Progenitor cell of endocrine pancreas (in vitro differentiated cells): ENCODE measurements at regions not wholly inside any gene's neighbourhood (a gene's known extent, or its start where the extent isn't known, plus 50 kb on each side); places are given as distances from the start of the nearest gene placed in this dataset.

Experiments used
- DNase-seq: peaks from one replicate; pipeline ENCODE4 v3.0.0; 2021; ENCODE audit warnings: low spot score; ENCODE audit not compliant: unreplicated experiment
- H3K27ac Mint-ChIP-seq: 2 replicates; pipeline ENCODE4 v1.8.0; 2021; ENCODE audit warnings: mild to moderate bottlenecking, moderate library complexity, mixed read lengths
- H3K27me3 Mint-ChIP-seq: 2 replicates; pipeline ENCODE4 v1.8.0; 2021; ENCODE audit warnings: mixed read lengths
- H3K36me3 Mint-ChIP-seq: 2 replicates; pipeline ENCODE4 v1.8.0; 2022; ENCODE audit warnings: mixed read lengths; ENCODE audit not compliant: insufficient read depth
- H3K4me1 Mint-ChIP-seq: 2 replicates; pipeline ENCODE4 v1.8.0; 2021; ENCODE audit warnings: low read depth, mixed read lengths
- H3K4me3 Mint-ChIP-seq: 2 replicates; pipeline ENCODE4 v1.8.0; 2021; ENCODE audit warnings: low read depth, mild to moderate bottlenecking, moderate library complexity, mixed read lengths
- H3K9me3 Mint-ChIP-seq: 2 replicates; pipeline ENCODE4 v1.8.0; 2021; ENCODE audit warnings: low read depth, mixed read lengths
- TF ChIP-seq, protein P1 (sequence below): fragments of 200-600 bp; sonication (generic); IDR thresholded peaks from one replicate; pipeline ENCODE4 v1.5.0; 2021; ENCODE audit warnings: antibody characterized with exemption, mild to moderate bottlenecking; ENCODE audit not compliant: unreplicated experiment

DNA sequence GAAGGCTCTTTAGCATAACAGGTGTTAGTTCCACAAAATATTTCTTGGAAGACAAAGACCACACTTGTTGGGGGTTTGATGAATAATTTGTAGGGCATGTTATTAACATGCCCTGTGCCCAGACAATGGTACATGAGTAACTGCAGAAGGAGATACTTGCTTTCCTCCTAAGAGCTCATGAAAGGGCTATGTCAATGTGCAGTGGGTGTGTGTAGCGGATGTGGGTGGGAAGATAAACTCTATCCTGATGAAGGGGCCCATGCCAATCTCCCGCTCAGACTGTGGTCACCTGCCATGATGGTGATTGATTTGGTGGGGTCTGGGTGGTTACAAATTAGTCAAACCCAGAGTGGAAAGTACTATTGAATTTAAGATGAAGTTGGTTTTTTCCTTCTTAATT, 69.8 kb upstream of the DNAH14 start:
- TF ChIP-seq, protein P1, sequence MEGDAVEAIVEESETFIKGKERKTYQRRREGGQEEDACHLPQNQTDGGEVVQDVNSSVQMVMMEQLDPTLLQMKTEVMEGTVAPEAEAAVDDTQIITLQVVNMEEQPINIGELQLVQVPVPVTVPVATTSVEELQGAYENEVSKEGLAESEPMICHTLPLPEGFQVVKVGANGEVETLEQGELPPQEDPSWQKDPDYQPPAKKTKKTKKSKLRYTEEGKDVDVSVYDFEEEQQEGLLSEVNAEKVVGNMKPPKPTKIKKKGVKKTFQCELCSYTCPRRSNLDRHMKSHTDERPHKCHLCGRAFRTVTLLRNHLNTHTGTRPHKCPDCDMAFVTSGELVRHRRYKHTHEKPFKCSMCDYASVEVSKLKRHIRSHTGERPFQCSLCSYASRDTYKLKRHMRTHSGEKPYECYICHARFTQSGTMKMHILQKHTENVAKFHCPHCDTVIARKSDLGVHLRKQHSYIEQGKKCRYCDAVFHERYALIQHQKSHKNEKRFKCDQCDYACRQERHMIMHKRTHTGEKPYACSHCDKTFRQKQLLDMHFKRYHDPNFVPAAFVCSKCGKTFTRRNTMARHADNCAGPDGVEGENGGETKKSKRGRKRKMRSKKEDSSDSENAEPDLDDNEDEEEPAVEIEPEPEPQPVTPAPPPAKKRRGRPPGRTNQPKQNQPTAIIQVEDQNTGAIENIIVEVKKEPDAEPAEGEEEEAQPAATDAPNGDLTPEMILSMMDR, result no peak
- Mint-ChIP-seq H3K36me3 (no peaks in the 10 kb centered on the region), H3K27ac (no peak overlapping the region), H3K27me3 (no peaks in the 10 kb centered on the region), H3K9me3 (no peaks in the 10 kb centered on the region), H3K4me1 (peaks cover 2% of the 10 kb centered on the region), H3K4me3 (no peak overlapping the region)
- no peak for DNase-seq

DNA sequence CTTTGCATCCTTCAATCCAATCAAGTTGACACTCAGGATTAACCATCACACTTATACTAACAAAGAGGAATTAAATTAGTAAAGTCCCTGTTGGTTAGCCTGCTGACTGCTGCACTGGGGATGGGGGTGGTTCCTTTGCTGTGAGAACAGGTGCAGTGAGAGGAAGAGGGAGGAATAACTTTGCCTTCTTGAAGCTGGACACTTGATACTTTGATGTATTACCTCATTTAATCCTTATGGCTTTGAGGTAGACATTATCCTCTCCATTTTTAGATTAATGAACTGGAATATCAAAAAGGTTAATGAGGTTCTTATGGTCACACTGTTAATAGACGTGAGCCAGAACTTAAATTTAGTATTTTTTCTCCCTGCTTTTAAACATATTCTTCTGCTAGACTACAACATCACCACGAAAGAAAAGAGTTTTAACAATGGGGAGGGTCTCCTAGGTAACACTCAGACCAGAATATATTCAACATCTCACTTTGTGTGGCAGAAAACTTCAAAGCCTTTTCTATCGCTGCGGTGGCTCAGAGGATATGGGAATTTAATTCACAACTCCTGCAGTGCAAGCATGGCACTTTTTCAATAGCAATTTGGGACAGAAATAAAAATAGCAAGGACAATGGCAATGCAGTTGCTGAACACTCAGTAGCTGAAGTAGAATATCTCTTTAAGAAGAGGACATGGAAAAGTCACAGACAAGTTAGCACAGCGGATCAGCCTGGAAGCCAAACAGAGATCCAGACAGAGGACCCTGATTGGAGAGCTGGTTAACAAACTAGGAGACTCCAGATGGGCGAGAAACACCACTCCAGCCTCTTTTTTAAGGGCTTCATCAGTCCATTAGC, 68.8 kb upstream of the DNAH14 start:
- Mint-ChIP-seq H3K36me3 (no peaks in the 10 kb centered on the region), H3K27ac (no peak overlapping the region), H3K9me3 (peaks cover 3% of the 10 kb centered on the region), H3K4me3 (no peak overlapping the region), H3K4me1 (peaks cover 2% of the 10 kb centered on the region), H3K27me3 (no peaks in the 10 kb centered on the region)
- TF ChIP-seq, protein P1, result no peak
- no peak for DNase-seq

DNA sequence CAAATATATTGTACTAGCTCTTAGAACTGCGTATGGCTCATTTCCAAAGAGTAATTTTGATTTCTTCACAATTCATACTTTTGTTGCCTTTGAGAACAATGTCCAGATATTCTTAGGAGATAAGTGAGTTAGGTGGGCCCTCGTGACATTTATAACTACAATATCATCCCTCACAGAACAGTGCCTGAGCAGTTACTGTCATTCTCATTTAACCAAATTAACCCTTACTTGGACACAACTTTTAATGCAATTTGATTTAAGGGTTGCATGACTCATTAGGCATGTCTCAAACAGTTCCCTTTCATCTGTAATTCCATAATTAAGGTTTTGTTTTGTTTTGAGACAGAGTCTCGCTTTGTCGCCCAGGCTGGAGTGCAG, 68.1 kb upstream of the DNAH14 start:
- H3K9me3 Mint-ChIP-seq, result peaks cover 9% of the 10 kb centered on the region
- TF ChIP-seq, protein P1, result no peak
- no peak overlapping the region for H3K4me3 Mint-ChIP-seq
- H3K36me3 Mint-ChIP-seq, result no peaks in the 10 kb centered on the region
- DNase-seq, result no peak
- no peaks in the 10 kb centered on the region for H3K27me3 Mint-ChIP-seq
- H3K4me1 Mint-ChIP-seq, result peaks cover 2% of the 10 kb centered on the region
- H3K27ac Mint-ChIP-seq, result no peak overlapping the region

DNA sequence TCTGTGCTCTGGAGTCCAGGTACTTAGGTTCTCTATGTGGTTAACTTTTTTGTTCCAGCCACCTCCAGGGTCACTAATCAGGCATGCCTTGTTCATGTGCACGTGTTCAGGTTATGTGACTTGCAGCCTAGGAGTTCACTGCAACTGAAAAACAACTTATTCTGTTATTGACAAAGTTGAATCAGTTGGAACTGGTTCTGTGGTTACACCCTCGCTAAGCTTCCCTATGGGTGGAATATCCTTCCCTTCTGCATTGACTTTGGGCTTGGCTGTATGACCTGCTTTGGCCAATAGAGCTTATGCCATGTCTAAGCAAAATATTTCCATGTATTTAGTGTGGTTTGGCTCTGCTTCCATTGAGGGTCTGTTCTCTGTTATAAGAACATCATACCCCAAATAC, 66.0 kb upstream of the DNAH14 start:
- Mint-ChIP-seq H3K9me3 (peaks cover 20% of the 10 kb centered on the region), H3K27ac (no peak overlapping the region), H3K27me3 (no peaks in the 10 kb centered on the region), H3K4me3 (no peak overlapping the region), H3K4me1 (peaks cover 2% of the 10 kb centered on the region), H3K36me3 (no peaks in the 10 kb centered on the region)
- TF ChIP-seq, protein P1, result no peak
- no peak for DNase-seq

DNA sequence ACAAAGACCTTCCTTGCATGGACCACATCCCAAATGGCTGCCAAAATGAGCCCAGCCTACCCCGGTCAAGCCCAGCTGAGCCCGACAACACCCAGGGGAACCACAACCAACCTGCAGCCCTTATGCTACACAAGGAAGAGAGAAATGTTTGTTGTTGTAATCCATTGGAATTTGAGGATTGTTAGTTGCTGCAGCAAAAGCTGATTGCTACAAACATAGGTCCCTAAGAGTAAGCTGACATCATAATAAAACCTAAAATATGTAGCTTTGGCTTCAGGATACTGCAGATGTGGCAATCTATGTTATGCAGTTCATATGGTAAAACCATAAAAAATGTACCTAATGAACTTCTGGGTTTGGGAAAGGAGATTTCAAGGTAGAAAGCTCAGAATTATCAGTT, 65.5 kb upstream of the DNAH14 start:
- DNase-seq, result no peak
- H3K36me3 Mint-ChIP-seq, result no peaks in the 10 kb centered on the region
- no peak overlapping the region for H3K27ac Mint-ChIP-seq
- no peaks in the 10 kb centered on the region for H3K27me3 Mint-ChIP-seq
- H3K4me3 Mint-ChIP-seq, result no peak overlapping the region
- H3K4me1 Mint-ChIP-seq, result peaks cover 2% of the 10 kb centered on the region
- H3K9me3 Mint-ChIP-seq, result peaks cover 20% of the 10 kb centered on the region
- TF ChIP-seq, protein P1, result no peak
